Calu3 (cell line): ENCODE measurements at regions not wholly inside any gene's neighbourhood (a gene's known extent, or its start where the extent isn't known, plus 50 kb on each side); places are given as distances from the start of the nearest gene placed in this dataset.

Experiments used
- BruUV-seq: library from RNA; stranded (reverse); fragments of 400-500 nt; replicated peaks from 2 replicates; lab custom pipeline; 2021; lab: Mats Ljungman, UMichigan
- CTCF ChIA-PET: fragments of 300-600 bp; sonication (Branson Sonifier 250); formaldehyde crosslinking; loops from one replicate; lab custom pipeline; 2022; ENCODE audit warnings: antibody characterized with exemption; lab: Charles Lee
- DNase-seq: peaks from one replicate; pipeline ENCODE4 v3.0.0; 2022
- H3K27ac Mint-ChIP-seq: one replicate; pipeline ENCODE4 v1.8.0; 2022; ENCODE audit warnings: mixed read lengths; ENCODE audit not compliant: unreplicated experiment
- H3K27me3 Mint-ChIP-seq: one replicate; pipeline ENCODE4 v1.8.0; 2022; ENCODE audit warnings: mixed read lengths; ENCODE audit not compliant: unreplicated experiment
- H3K36me3 Mint-ChIP-seq: one replicate; pipeline ENCODE4 v1.8.0; 2022; ENCODE audit warnings: mild to moderate bottlenecking, moderate library complexity, mixed read lengths; ENCODE audit not compliant: insufficient read depth, unreplicated experiment
- H3K4me1 Mint-ChIP-seq: one replicate; pipeline ENCODE4 v1.8.0; 2022; ENCODE audit warnings: mild to moderate bottlenecking, low read depth, mixed read lengths; ENCODE audit not compliant: unreplicated experiment
- H3K4me3 Mint-ChIP-seq: one replicate; pipeline ENCODE4 v1.8.0; 2022; ENCODE audit warnings: mild to moderate bottlenecking, low read depth, moderate library complexity, mixed read lengths; ENCODE audit not compliant: unreplicated experiment
- H3K9me3 Mint-ChIP-seq: one replicate; pipeline ENCODE4 v1.8.0; 2022; ENCODE audit warnings: low read depth, mixed read lengths; ENCODE audit not compliant: unreplicated experiment
- CTCF ChIP-seq: fragments of 200-600 bp; IDR thresholded peaks from one replicate; pipeline ENCODE4 v1.8.0; 2022; ENCODE audit warnings: antibody characterized with exemption; ENCODE audit not compliant: unreplicated experiment
- intact Hi-C: fragments of 100-400 bp; cut with micrococcal nuclease; formaldehyde crosslinking; loops from one replicate; pipeline ENCODE4 v1.10.0; 2022; ENCODE audit not compliant: unreplicated experiment

- H3K27ac Mint-ChIP-seq, result no peak overlapping the region
- H3K4me1 Mint-ChIP-seq, result no peaks in the 10 kb centered on the region
- no peak overlapping the region for H3K4me3 Mint-ChIP-seq
- DNase-seq, result no peak
- no peaks in the 10 kb centered on the region for H3K9me3 Mint-ChIP-seq
- no peak for TF ChIP-seq CTCF
- H3K27me3 Mint-ChIP-seq, result no peaks in the 10 kb centered on the region
- no TSS peak for BruUV-seq
- no peaks in the 10 kb centered on the region for H3K36me3 Mint-ChIP-seq
- CTCF ChIA-PET, result no interaction called here
- intact Hi-C loops, result no loop called here
These were observed 495.3 kb downstream of the BMP2 start for GRCh38 chr20:7262803-7263202.

- Mint-ChIP-seq H3K4me3 (no peak overlapping the region), H3K9me3 (no peaks in the 10 kb centered on the region), H3K27me3 (no peaks in the 10 kb centered on the region), H3K27ac (no peak overlapping the region), H3K36me3 (no peaks in the 10 kb centered on the region), H3K4me1 (no peaks in the 10 kb centered on the region)
- CTCF ChIA-PET, result no interaction called here
- BruUV-seq, result no TSS peak
- no peak for DNase-seq
- intact Hi-C loops, result no loop called here
- TF ChIP-seq CTCF, result no peak
These were observed 496.7 kb downstream of the BMP2 start for GRCh38 chr20:7264137-7264536.

GRCh38 chr20:7269452-7269851, 502.0 kb downstream of the BMP2 start:
- H3K27me3 Mint-ChIP-seq, result no peaks in the 10 kb centered on the region
- H3K4me1 Mint-ChIP-seq, result no peaks in the 10 kb centered on the region
- BruUV-seq, result no TSS peak
- CTCF ChIA-PET, result no interaction called here
- intact Hi-C loops, result no loop called here
- DNase-seq, result no peak
- H3K4me3 Mint-ChIP-seq, result no peak overlapping the region
- no peaks in the 10 kb centered on the region for H3K9me3 Mint-ChIP-seq
- no peak overlapping the region for H3K27ac Mint-ChIP-seq
- no peaks in the 10 kb centered on the region for H3K36me3 Mint-ChIP-seq
- no peak for TF ChIP-seq CTCF

- H3K9me3 Mint-ChIP-seq, result no peaks in the 10 kb centered on the region
- intact Hi-C loops, result loop anchor here (5.0 kb wide), 1 partner anchor 160 kb away; no protein-coding TSS in a partner anchor
- no peaks in the 10 kb centered on the region for H3K4me1 Mint-ChIP-seq
- no peak overlapping the region for H3K27ac Mint-ChIP-seq
- no peak for DNase-seq
- H3K36me3 Mint-ChIP-seq, result no peaks in the 10 kb centered on the region
- no peak for TF ChIP-seq CTCF
- CTCF ChIA-PET, result no interaction called here
- no TSS peak for BruUV-seq
- no peaks in the 10 kb centered on the region for H3K27me3 Mint-ChIP-seq
- no peak overlapping the region for H3K4me3 Mint-ChIP-seq
These were observed 505.0 kb downstream of the BMP2 start for GRCh38 chr20:7272512-7272911.
